IPS-18c (cell line): ENCODE measurements at regions not wholly inside any gene's neighbourhood (a gene's known extent, or its start where the extent isn't known, plus 50 kb on each side); places are given as distances from the start of the nearest gene placed in this dataset.
"Not testable (repeated sequence)": the region's sequence is repeated elsewhere in the genome, so short reads cannot be mapped to it uniquely, and the experiment has no call there.

Experiments used
- H3K4me3 ChIP-seq: 2 replicates; pipeline ENCODE4 v1.7.0; 2013; ENCODE audit warnings: low read depth, mild to moderate bottlenecking, low read length, moderate library complexity; ENCODE audit not compliant: insufficient read depth
- H3K9me3 ChIP-seq: one replicate; pipeline ENCODE4 v1.6.1; 2013; ENCODE audit warnings: mild to moderate bottlenecking, low read length, moderate library complexity; ENCODE audit not compliant: control insufficient read depth, insufficient read depth

- H3K4me3 ChIP-seq: no peak overlapping the region
Measured at GRCh38 chr9:82466616-82467260, 478.2 kb downstream of the SPATA31D1 start.

GRCh38 chr9:82467436-82467835, 478.9 kb downstream of the SPATA31D1 start:
- Histone ChIP-seq H3K9me3 (no peaks in the 10 kb centered on the region), H3K4me3 (no peak overlapping the region)

More at GRCh38 chr9:82466616-82467260, 478.2 kb downstream of the SPATA31D1 start:
- H3K9me3 ChIP-seq: no peaks in the 10 kb centered on the region

- no peak overlapping the region for H3K4me3 ChIP-seq
- H3K9me3 ChIP-seq: no peaks in the 10 kb centered on the region
Measured at GRCh38 chr9:82474235-82474634, 485.7 kb downstream of the SPATA31D1 start.

GRCh38 chr9:82475584-82476301, 487.2 kb downstream of the SPATA31D1 start:
- H3K9me3 ChIP-seq: no peaks in the 10 kb centered on the region
- H3K4me3 ChIP-seq: no peak overlapping the region

- H3K9me3 ChIP-seq: no peaks in the 10 kb centered on the region
- no peak overlapping the region for H3K4me3 ChIP-seq
Measured at GRCh38 chr9:82480921-82481320, 492.3 kb downstream of the SPATA31D1 start.

- Histone ChIP-seq H3K9me3 (no peaks in the 10 kb centered on the region), H3K4me3 (no peak overlapping the region)
Measured at GRCh38 chr9:82487935-82488312, 499.4 kb downstream of the SPATA31D1 start.

GRCh38 chr9:82488313-82489200, 500.0 kb downstream of the SPATA31D1 start:
- Histone ChIP-seq H3K4me3 (no peak overlapping the region), H3K9me3 (no peaks in the 10 kb centered on the region)

GRCh38 chr9:82489201-82489821, 500.7 kb downstream of the SPATA31D1 start:
- H3K9me3 ChIP-seq: no peaks in the 10 kb centered on the region
- H3K4me3 ChIP-seq: no peak overlapping the region

- Histone ChIP-seq H3K9me3 (no peaks in the 10 kb centered on the region), H3K4me3 (no peak overlapping the region)
Measured at GRCh38 chr9:82490019-82490499, 501.5 kb downstream of the SPATA31D1 start.

GRCh38 chr9:82490821-82491220, 502.2 kb downstream of the SPATA31D1 start:
- H3K9me3 ChIP-seq, H3K4me3 ChIP-seq: not testable (repeated sequence)

- H3K4me3 ChIP-seq: no peak overlapping the region
- H3K9me3 ChIP-seq: no peaks in the 10 kb centered on the region
Measured at GRCh38 chr9:82491604-82492003, 503.0 kb downstream of the SPATA31D1 start.

- H3K9me3 ChIP-seq: no peaks in the 10 kb centered on the region
- H3K4me3 ChIP-seq: no peak overlapping the region
Measured at GRCh38 chr9:82492274-82492673, 503.7 kb downstream of the SPATA31D1 start.

- no peaks in the 10 kb centered on the region for H3K9me3 ChIP-seq
- no peak overlapping the region for H3K4me3 ChIP-seq
Measured at GRCh38 chr9:82495884-82496777, 507.6 kb downstream of the SPATA31D1 start.

GRCh38 chr9:82498541-82499317, 510.2 kb downstream of the SPATA31D1 start:
- Histone ChIP-seq H3K4me3 (no peak overlapping the region), H3K9me3 (no peaks in the 10 kb centered on the region)

- no peaks in the 10 kb centered on the region for H3K9me3 ChIP-seq
- no peak overlapping the region for H3K4me3 ChIP-seq
Measured at GRCh38 chr9:82499337-82499736, 510.8 kb downstream of the SPATA31D1 start.

GRCh38 chr9:82504620-82505019, 516.0 kb downstream of the SPATA31D1 start:
- H3K9me3 ChIP-seq: no peaks in the 10 kb centered on the region
- H3K4me3 ChIP-seq: no peak overlapping the region
